ENCODE measurements at regions not wholly inside any gene's neighbourhood (a gene's known extent, or its start where the extent isn't known, plus 50 kb on each side); places are given as distances from the start of the nearest gene placed in this dataset.

- Histone ChIP-seq H3K23ac (ENCODE audit: insufficient read length, low read depth, low read length) (no peak overlapping the region), H2BK20ac (ENCODE audit: low read depth, low read length, poor library complexity, severe bottlenecking) (no peak overlapping the region), H4K91ac (ENCODE audit: insufficient read length, low read depth, low read length) (no peak overlapping the region), H3K27ac (ENCODE audit: insufficient read length, low read depth, low read length) (no peak overlapping the region), H3K79me1 (ENCODE audit: insufficient read depth, low read depth, low read length, poor library complexity, severe bottlenecking) (no peaks in the 10 kb centered on the region), H3K23me2 (ENCODE audit: insufficient read length, low read depth, low read length, poor library complexity, severe bottlenecking) (no peaks in the 10 kb centered on the region), H3K79me2 (ENCODE audit: insufficient read depth, low read length) (no peaks in the 10 kb centered on the region), H3K9me3 (ENCODE audit: control insufficient read depth, low read depth, low read length) (no peaks in the 10 kb centered on the region), H3K9ac (ENCODE audit: extremely low read depth, insufficient read length, low read length) (no peak overlapping the region), H3K4ac (ENCODE audit: low read depth, low read length) (no peak overlapping the region), H2BK15ac (ENCODE audit: low read depth, low read length) (no peak overlapping the region), H2AK5ac (ENCODE audit: insufficient read length, low read length) (no peak overlapping the region), H4K20me1 (ENCODE audit: control insufficient read depth, insufficient read depth, insufficient read length) (no peaks in the 10 kb centered on the region), H3K14ac (ENCODE audit: insufficient read depth, low read length) (no peak overlapping the region), H4K5ac (ENCODE audit: insufficient read length, low read depth, low read length) (no peak overlapping the region), H3K56ac (ENCODE audit: insufficient read length, low read depth, low read length) (no peak overlapping the region), H2AFZ (ENCODE audit: low read length) (no peak overlapping the region), H3K4me1 (ENCODE audit: insufficient read depth, low read length) (no peaks in the 10 kb centered on the region), H3K4me2 (ENCODE audit: insufficient read depth, insufficient read length, low read length) (no peak overlapping the region), H3T11ph (ENCODE audit: low read length) (no peak overlapping the region), H2BK5ac (ENCODE audit: insufficient read length, low read length) (no peak overlapping the region), H4K8ac (replicated peaks; ENCODE audit: insufficient read length, low read depth, low read length) (no peak overlapping the region), H2BK120ac (ENCODE audit: low read depth, low read length, poor library complexity, severe bottlenecking) (no peak overlapping the region), H3K27me3 (ENCODE audit: insufficient read depth, low read length) (no peaks in the 10 kb centered on the region), H3K18ac (ENCODE audit: insufficient read length, low read depth, low read length) (no peak overlapping the region), H2BK12ac (ENCODE audit: insufficient read length, low read depth, low read length) (no peak overlapping the region)
- no peak overlapping the region for H3K4me3 Mint-ChIP-seq
- no CpG with 5 or more reads among the region's 2 CpGs for WGBS (ENCODE audit: extremely low coverage, insufficient read length, low lambda C conversion rate)
- no peaks in the 10 kb centered on the region for H3K36me3 Mint-ChIP-seq (ENCODE audit: insufficient read depth in 1 of 3, low read depth in 3 of 3)
- H3K4me1 Mint-ChIP-seq: no peaks in the 10 kb centered on the region
- no peak for DNase-seq
- H3K9me3 Mint-ChIP-seq: no peaks in the 10 kb centered on the region; a peak in 1 of 5 replicates
- no peaks in the 10 kb centered on the region for H3K27me3 Mint-ChIP-seq (ENCODE audit: low read depth)
- TF ChIP-seq CTCF (conservative IDR thresholded peaks at IDR 0.05): no peak
- H3K27ac Mint-ChIP-seq: no peak overlapping the region
Observed at GRCh38 chr18:56373601-56374000, 264.8 kb downstream of the TXNL1 start.
